Activated CD4-positive, alpha-beta T cell treated with anti-CD3 and anti-CD28 coated beads, Interleukin-2, amount 10 ng/mL, durations not matched to agents 24 days and 14 days (primary cell): ENCODE measurements at regions not wholly inside any gene's neighbourhood (a gene's known extent, or its start where the extent isn't known, plus 50 kb on each side); places are given as distances from the start of the nearest gene placed in this dataset.
"Not testable (repeated sequence)": the region's sequence is repeated elsewhere in the genome, so short reads cannot be mapped to it uniquely, and the experiment has no call there.

ENCODE experiments used
- DNase-seq: peaks from one replicate; pipeline ENCODE4 v3.0.0; 2022
- H3K27ac Mint-ChIP-seq: one replicate; pipeline ENCODE4 v1.8.0; 2022; ENCODE audit warnings: mild to moderate bottlenecking, mixed read lengths
- H3K27me3 Mint-ChIP-seq: one replicate; pipeline ENCODE4 v1.8.0; 2022; ENCODE audit warnings: mixed read lengths
- H3K36me3 Mint-ChIP-seq: one replicate; pipeline ENCODE4 v1.8.0; 2022; ENCODE audit warnings: low read depth, mild to moderate bottlenecking, mixed read lengths
- H3K4me1 Mint-ChIP-seq: one replicate; pipeline ENCODE4 v1.8.0; 2021; ENCODE audit warnings: mixed read lengths
- H3K4me3 Mint-ChIP-seq: one replicate; pipeline ENCODE4 v1.8.0; 2022; ENCODE audit warnings: mild to moderate bottlenecking, moderate library complexity, mixed read lengths
- H3K9me3 Mint-ChIP-seq: one replicate; pipeline ENCODE4 v1.8.0; 2021; ENCODE audit warnings: mixed read lengths
- intact Hi-C: fragments of 100-400 bp; cut with micrococcal nuclease; formaldehyde crosslinking; loops from one replicate; pipeline ENCODE4 v1.15.1; 2023

DNA sequence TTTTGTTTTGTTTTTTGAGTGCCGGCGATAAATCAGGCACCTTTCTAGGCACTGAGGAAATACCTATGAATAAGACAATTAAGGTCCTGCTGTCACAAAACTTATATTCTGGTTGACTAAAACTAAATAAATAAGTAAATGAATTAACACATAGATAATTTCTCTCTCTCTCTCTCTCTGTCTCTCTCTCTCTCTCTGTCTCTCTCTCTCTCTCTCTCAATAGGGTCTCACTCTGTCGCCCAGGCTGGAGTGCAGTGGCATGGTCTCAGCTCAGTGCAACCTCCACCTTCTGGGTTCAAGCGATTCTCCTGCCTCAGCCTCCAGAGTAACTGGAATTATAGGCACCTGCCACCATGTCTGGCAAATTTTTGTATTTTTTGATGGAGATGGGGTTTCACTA lies 87.7 kb upstream of the ZDHHC17 start:
- intact Hi-C loops, H3K4me3 Mint-ChIP-seq, H3K27ac Mint-ChIP-seq, H3K4me1 Mint-ChIP-seq, H3K27me3 Mint-ChIP-seq, H3K36me3 Mint-ChIP-seq, DNase-seq, H3K9me3 Mint-ChIP-seq: not testable (repeated sequence)

DNA sequence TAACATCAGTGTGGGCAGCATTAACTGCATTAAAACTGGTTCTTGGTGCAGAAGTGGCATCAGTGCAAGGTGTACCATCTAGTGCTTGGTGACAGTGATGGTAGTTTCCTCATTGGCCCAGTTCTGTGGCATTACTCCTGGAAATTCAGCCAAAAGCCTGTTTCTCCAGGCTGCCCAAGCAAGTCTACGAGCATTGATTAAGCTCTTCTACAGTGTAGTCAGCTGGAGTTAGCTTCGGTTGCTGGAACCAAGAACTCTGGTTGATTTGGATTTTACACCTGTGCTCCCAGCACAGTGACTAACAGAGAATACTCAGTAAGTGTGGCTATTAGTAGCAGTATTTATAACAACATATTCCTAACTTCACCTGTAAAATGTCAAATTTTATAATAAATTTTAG lies 84.9 kb upstream of the ZDHHC17 start:
- H3K27ac Mint-ChIP-seq, result no peak overlapping the region
- no peak overlapping the region for H3K4me3 Mint-ChIP-seq
- no peaks in the 10 kb centered on the region for H3K36me3 Mint-ChIP-seq
- H3K27me3 Mint-ChIP-seq, result no peaks in the 10 kb centered on the region
- no peaks in the 10 kb centered on the region for H3K4me1 Mint-ChIP-seq
- no peaks in the 10 kb centered on the region for H3K9me3 Mint-ChIP-seq
- intact Hi-C loops, result no loop called here
- DNase-seq, result no peak

DNA sequence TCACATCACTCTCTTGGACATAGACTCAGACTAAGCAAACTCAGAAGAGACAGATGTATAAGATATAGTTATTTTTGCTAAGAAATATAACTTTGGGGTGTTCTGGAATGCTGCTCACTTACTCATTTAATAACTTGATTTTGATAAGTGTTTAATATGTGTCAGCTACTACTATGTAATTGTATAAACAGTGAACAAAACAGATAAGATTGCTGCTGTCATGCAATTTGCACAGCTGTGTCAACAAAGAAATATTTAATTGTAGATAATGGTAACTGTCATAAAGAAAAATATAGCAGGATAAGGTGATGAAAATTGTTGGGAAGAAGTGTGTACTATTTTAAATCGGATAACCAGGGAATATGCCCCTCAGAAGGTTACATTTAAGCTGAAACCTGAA lies 84.1 kb upstream of the ZDHHC17 start:
- Mint-ChIP-seq H3K4me1 (no peaks in the 10 kb centered on the region), H3K27ac (no peak overlapping the region), H3K36me3 (no peaks in the 10 kb centered on the region), H3K9me3 (no peaks in the 10 kb centered on the region), H3K27me3 (no peaks in the 10 kb centered on the region), H3K4me3 (no peak overlapping the region)
- no peak for DNase-seq
- intact Hi-C loops, result no loop called here

DNA sequence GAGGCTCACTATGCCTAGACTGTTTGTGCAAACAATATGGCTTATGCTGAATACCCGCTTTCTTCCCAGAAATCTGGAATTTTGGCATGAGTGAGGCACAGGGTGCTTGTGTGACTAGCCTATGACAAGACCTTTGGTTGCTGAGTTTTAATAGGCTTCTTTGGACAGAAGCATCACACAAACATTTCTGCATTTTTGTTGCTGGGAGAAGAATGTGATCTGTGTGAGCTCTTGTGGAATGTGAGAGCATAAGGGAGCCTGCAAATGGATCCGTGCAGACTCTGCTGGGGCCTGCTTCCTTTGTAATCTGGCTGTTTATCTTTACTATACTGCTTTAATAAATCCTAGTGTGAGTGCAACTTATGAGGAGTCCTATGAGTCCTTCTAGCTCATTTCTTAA lies 83.0 kb upstream of the ZDHHC17 start:
- no peaks in the 10 kb centered on the region for H3K27me3 Mint-ChIP-seq
- no peaks in the 10 kb centered on the region for H3K4me1 Mint-ChIP-seq
- DNase-seq, result no peak
- H3K9me3 Mint-ChIP-seq, result no peaks in the 10 kb centered on the region
- no peaks in the 10 kb centered on the region for H3K36me3 Mint-ChIP-seq
- intact Hi-C loops, result no loop called here
- no peak overlapping the region for H3K4me3 Mint-ChIP-seq
- H3K27ac Mint-ChIP-seq, result no peak overlapping the region

DNA sequence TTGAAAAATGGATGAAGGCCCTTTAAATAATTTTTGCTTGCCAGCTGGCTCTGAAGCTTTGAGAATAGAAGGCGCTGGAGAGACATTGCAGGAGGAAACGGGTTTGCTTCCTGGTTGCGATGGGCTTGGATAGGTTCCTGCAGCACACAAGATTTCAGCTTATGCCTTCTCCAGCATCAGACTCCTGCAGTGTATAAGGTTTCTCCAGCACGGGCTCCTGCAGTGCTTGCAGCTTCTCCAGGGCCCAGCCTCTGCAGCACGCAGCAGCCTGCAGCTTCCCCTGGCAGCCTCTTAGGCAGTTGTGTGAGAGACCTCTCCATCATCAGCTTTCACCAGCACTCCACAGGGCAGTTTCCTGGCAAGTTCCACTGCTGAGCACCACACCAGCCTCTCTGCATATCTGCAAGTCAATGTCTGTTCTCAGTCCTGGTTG lies 78.7 kb upstream of the ZDHHC17 start:
- Mint-ChIP-seq H3K4me1 (no peaks in the 10 kb centered on the region), H3K36me3 (no peaks in the 10 kb centered on the region), H3K27me3 (peaks cover 2% of the 10 kb centered on the region), H3K27ac (no peak overlapping the region), H3K9me3 (no peaks in the 10 kb centered on the region), H3K4me3 (no peak overlapping the region)
- DNase-seq, result no peak
- intact Hi-C loops, result no loop called here

DNA sequence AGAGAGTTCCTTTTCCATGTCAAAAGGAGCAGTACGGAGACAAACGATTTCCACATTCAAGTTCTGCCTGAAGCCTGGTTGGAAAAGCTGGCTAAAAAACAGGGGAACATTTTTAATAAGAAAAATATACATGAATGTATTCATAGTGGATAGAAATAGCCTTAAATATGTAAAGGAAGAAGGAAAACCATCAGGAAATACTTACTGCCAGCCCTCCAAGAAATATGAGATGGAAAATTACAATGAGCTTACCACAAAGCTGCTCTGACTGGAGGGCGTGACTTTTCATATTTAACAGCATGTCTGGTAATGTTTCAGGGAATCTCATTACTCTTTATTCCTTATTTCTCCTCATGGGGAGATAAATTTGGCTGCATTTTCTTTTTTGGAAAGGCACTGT lies 75.9 kb upstream of the ZDHHC17 start:
- no peaks in the 10 kb centered on the region for H3K4me1 Mint-ChIP-seq

DNA sequence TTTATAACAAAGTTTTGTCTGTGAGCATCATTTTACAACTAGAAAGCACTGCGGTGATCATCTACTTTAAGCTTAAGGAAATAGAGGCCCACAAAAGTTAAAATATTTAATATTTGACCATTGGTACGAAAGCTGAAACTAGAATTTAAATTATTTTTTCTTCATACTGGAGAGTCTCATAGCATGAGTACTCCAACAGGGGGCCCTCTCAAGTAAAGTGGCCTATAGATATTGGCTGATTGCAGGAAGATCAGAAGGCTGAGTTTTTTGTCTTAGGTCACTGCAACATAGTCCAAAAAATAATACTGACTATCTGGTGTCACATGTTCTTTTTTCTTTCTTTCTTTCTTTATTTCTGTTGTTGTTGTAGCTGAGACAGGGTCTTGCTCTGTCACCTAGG lies 75.3 kb upstream of the ZDHHC17 start:
- DNase-seq, result no peak
- Mint-ChIP-seq H3K9me3 (no peaks in the 10 kb centered on the region), H3K4me1 (no peaks in the 10 kb centered on the region), H3K4me3 (no peak overlapping the region), H3K27me3 (peaks cover 2% of the 10 kb centered on the region), H3K36me3 (no peaks in the 10 kb centered on the region), H3K27ac (no peak overlapping the region)
- intact Hi-C loops, result no loop called here

More for the DNA sequence above, 75.9 kb upstream of the ZDHHC17 start:
- Mint-ChIP-seq H3K36me3 (no peaks in the 10 kb centered on the region), H3K4me3 (no peak overlapping the region), H3K9me3 (no peaks in the 10 kb centered on the region), H3K27ac (no peak overlapping the region), H3K27me3 (peaks cover 2% of the 10 kb centered on the region)
- no peak for DNase-seq
- intact Hi-C loops, result no loop called here

DNA sequence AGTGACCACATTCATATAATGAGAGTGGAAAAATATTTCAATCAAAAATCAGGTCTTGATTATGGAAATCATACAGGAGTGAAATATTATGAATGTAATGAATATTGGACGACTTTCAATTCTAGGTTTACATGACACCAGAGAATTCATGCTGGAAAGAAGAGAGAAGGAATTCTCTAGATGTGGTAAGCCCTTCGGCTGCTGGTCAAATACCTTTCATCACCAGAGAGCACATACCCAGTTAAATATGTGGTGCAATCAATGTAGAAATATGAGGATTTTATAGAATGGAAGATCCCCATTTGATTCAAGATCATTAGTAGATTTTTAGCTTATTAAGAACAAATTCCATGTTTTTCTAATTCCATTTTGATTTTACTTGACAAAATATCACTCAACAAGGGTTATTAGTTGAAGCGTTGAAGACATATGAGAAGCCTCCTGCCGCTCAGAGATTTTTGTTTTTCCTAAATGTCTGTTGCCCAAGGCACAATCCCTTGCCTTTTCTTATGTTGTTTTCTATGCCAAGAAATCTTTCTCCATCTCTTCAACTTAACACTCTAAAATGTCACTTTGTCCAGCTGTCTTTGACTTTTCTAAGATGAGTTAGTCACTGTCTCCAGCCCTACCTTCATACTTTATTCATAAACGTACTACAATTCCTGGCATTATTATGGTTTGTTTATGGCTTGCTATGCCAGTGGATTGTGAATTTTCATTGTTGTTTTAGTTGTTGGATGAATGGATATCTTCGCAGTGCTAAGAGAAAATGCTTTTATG lies 72.8 kb upstream of the ZDHHC17 start:
- peaks cover 2% of the 10 kb centered on the region for H3K27me3 Mint-ChIP-seq

DNA sequence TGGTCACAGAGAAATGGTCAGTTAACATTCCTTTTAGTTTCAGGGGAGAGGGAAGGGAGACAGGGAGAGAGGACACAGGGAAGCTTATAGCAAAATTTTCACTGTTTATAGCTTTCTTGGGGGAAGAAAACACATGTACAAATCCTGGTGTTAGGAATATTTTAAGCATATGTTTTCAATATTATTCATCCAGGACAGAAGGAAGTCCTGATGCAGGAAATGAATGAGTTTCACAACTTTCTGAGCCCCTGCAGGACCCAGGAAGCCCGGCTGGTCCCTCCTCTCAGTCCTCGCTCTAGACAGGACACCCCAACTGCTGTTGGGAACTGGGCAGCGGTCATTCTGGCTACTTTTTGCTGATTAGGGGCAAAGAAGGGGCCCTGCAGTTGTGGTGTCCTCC lies 71.1 kb upstream of the ZDHHC17 start:
- Mint-ChIP-seq H3K4me1 (no peaks in the 10 kb centered on the region), H3K4me3 (no peak overlapping the region), H3K36me3 (no peaks in the 10 kb centered on the region), H3K27ac (no peak overlapping the region), H3K27me3 (no peaks in the 10 kb centered on the region), H3K9me3 (no peaks in the 10 kb centered on the region)
- intact Hi-C loops, result no loop called here
- DNase-seq, result no peak

More for the DNA sequence above, 72.8 kb upstream of the ZDHHC17 start:
- no peaks in the 10 kb centered on the region for H3K4me1 Mint-ChIP-seq
- intact Hi-C loops, result no loop called here
- no peaks in the 10 kb centered on the region for H3K9me3 Mint-ChIP-seq
- H3K36me3 Mint-ChIP-seq, result no peaks in the 10 kb centered on the region
- H3K27ac Mint-ChIP-seq, result no peak overlapping the region
- DNase-seq, result no peak
- no peak overlapping the region for H3K4me3 Mint-ChIP-seq

DNA sequence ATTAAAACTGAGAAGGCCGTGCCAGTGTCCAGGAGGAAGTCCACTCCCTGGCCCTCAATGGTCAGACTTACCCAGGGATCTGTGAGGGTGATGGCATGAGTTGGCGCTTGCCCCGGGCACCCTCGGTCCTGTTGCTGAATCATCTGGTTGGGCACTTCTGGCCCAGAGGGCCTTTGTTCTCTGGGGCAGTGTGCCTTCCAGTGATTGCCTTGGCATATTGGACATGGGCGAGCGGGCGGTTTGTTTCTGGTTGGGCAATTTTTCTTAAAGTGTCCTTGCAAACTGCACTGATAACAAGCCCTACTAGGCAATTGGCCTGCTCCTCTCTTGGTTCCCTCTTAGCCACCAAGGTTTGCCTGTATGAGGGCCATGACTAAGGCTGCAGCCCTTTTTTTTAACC lies 69.5 kb upstream of the ZDHHC17 start:
- Mint-ChIP-seq H3K4me1 (no peaks in the 10 kb centered on the region), H3K27me3 (no peaks in the 10 kb centered on the region), H3K27ac (no peak overlapping the region), H3K4me3 (no peak overlapping the region), H3K9me3 (no peaks in the 10 kb centered on the region), H3K36me3 (no peaks in the 10 kb centered on the region)
- intact Hi-C loops, result no loop called here
- DNase-seq, result no peak

DNA sequence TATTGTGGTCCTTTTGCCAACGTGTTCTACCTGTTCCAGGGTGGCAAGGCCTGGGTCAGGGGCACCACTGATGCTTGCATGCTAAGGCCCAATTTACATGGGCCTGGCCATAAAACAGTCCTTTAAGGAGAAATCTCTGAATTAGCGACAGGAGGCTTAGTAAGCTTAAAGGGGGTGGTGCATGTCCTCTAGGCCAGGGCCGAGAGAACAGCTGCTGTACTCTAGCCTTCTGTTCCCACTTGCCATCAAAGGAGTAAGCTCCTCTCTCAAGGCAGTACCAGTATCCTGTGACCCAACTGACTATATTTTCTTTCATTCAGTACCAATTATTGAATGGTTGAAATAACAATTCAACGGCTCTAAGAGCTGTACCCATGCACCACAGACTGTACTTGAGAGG lies 67.7 kb upstream of the ZDHHC17 start:
- Mint-ChIP-seq H3K27me3 (no peaks in the 10 kb centered on the region), H3K4me3 (no peak overlapping the region), H3K4me1 (no peaks in the 10 kb centered on the region), H3K9me3 (no peaks in the 10 kb centered on the region), H3K27ac (no peak overlapping the region), H3K36me3 (no peaks in the 10 kb centered on the region)
- no peak for DNase-seq
- intact Hi-C loops, result no loop called here

DNA sequence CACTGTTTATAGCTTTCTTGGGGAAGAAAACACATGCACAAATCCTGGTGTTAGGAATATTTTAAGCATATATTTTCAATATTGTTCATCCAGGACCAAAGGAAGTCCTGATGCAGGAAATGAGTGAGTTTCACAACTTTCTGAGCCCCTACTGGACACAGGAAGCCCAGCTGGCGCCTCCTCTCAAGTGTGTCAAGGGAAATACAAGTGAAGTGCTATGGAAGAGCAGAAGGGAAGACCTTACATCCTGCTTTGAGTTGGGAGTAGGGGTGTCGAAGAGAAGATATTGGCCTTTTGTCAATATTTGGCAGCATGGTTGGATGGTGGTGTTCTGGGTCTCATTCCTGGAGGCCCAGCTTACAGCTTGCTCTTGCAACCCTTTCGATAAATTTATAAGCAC lies 66.1 kb upstream of the ZDHHC17 start:
- Mint-ChIP-seq H3K4me1 (no peaks in the 10 kb centered on the region), H3K9me3 (no peaks in the 10 kb centered on the region), H3K27ac (no peak overlapping the region), H3K27me3 (peaks cover 3% of the 10 kb centered on the region), H3K36me3 (no peaks in the 10 kb centered on the region), H3K4me3 (no peak overlapping the region)
- DNase-seq, result no peak
- intact Hi-C loops, result no loop called here

DNA sequence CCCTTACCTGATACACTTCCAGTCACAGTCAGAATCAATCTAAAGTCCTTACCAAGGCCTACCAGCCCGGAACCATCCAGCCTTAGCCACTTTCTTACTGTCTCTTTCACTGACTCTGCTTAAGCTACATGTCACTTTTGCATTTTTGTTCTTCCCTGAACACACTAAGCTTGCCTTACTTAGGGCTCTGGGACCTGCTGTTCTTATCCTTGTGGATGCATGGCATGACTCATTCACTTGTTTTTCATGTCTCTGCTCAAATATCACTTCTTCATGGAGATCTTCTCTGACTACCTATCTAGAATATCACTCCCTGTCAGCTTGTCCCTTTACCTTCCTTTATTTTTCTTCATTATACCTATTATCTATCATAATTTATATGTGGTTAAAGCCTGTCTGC lies 65.6 kb upstream of the ZDHHC17 start:
- no peak overlapping the region for H3K27ac Mint-ChIP-seq
- intact Hi-C loops, result no loop called here
- H3K4me1 Mint-ChIP-seq, result no peaks in the 10 kb centered on the region
- H3K4me3 Mint-ChIP-seq, result no peak overlapping the region
- no peak for DNase-seq
- no peaks in the 10 kb centered on the region for H3K36me3 Mint-ChIP-seq
- peaks cover 3% of the 10 kb centered on the region for H3K27me3 Mint-ChIP-seq
- H3K9me3 Mint-ChIP-seq, result no peaks in the 10 kb centered on the region

DNA sequence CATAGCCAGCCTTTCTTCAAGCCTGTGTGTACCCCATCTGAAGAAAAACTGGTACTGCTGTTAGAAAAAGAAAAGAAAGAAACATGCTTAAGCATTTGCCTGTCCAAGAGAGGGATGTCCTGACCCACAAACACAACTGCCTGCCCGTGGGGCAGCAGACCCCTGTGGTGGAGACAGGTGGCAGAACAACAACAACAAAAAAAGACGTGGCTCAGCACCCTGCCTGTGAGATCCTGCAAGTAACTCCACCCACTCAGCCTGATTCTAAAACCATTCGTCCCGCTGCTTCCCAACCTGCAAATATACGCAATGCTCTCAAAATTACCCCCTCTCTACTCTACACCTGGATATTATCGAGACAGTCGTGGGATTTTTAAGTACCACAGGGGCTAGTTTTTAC lies 64.9 kb upstream of the ZDHHC17 start:
- no peak for DNase-seq
- intact Hi-C loops, result no loop called here
- H3K4me3 Mint-ChIP-seq, result no peak overlapping the region
- no peaks in the 10 kb centered on the region for H3K4me1 Mint-ChIP-seq
- H3K27ac Mint-ChIP-seq, result no peak overlapping the region
- peaks cover 3% of the 10 kb centered on the region for H3K27me3 Mint-ChIP-seq
- no peaks in the 10 kb centered on the region for H3K9me3 Mint-ChIP-seq
- H3K36me3 Mint-ChIP-seq, result no peaks in the 10 kb centered on the region

DNA sequence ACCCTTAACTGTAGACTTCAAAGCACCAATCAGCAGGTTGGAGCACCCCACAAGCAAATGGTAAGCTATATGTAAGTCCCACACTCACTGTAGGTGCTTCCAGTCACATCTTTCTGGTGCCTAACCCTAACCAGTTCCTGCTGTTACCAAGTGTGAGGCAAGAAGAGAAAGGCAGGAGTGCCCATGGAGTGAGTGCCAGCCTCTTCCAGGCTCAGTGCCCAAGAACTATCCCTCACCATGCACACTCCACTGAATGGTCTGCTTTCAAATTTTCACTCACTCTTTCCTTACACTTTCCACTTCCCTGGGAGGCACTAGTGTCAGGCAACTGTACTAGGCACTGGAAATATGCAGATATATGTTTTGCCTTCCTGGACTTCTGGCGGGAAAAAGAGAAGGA lies 62.2 kb upstream of the ZDHHC17 start:
- no peak for DNase-seq
- intact Hi-C loops, result no loop called here
- Mint-ChIP-seq H3K27ac (no peak overlapping the region), H3K4me3 (no peak overlapping the region), H3K36me3 (no peaks in the 10 kb centered on the region), H3K9me3 (no peaks in the 10 kb centered on the region), H3K27me3 (peaks cover 3% of the 10 kb centered on the region), H3K4me1 (peaks cover 3% of the 10 kb centered on the region)
